ENCODE measurements at regions not wholly inside any gene's neighbourhood (a gene's known extent, or its start where the extent isn't known, plus 50 kb on each side); places are given as distances from the start of the nearest gene placed in this dataset.

- H3F3A ChIP-seq (ENCODE audit: insufficient read depth, low read length) = no peaks in the 10 kb centered on the region
- no peak overlapping the region for H3K27ac ChIP-seq (ENCODE audit: low read depth, low read length, poor library complexity, severe bottlenecking)
- no peak overlapping the region for H2AFZ ChIP-seq (ENCODE audit: low read length)
- no peak overlapping the region for H3K9ac ChIP-seq (ENCODE audit: low read length)
- H3K4me3 ChIP-seq (ENCODE audit: low read depth, low read length, poor library complexity, severe bottlenecking) = no peak overlapping the region
- H3K4me1 ChIP-seq (ENCODE audit: insufficient read depth, low read length, severe bottlenecking) = no peaks in the 10 kb centered on the region
- H3K9me3 ChIP-seq (ENCODE audit: low read length) = no peaks in the 10 kb centered on the region
- no peaks in the 10 kb centered on the region for H3K79me2 ChIP-seq (ENCODE audit: insufficient read depth, low read length)
- H3K27me3 ChIP-seq (ENCODE audit: insufficient read depth, low read length) = no peaks in the 10 kb centered on the region; the same call in 1 of the 2 replicates
- no peaks in the 10 kb centered on the region for H4K20me1 ChIP-seq (ENCODE audit: insufficient read depth, low read length)
- H3K9me2 ChIP-seq (ENCODE audit: low read depth, low read length) = no peaks in the 10 kb centered on the region
- no peak overlapping the region for H3K4me2 ChIP-seq (ENCODE audit: low read length)
- H3K36me3 ChIP-seq (ENCODE audit: insufficient read depth, low read length) = no peaks in the 10 kb centered on the region
- TF ChIP-seq EZH2 (IDR thresholded peaks at IDR 0.05; ENCODE audit: borderline replicate concordance, low read length) = no peak
- TF ChIP-seq CTCF (IDR thresholded peaks at IDR 0.05; ENCODE audit: low read length) = no peak
Measured at GRCh38 chr16:9205661-9206060, 114.2 kb downstream of the HAPSTR1 start.

- Histone ChIP-seq H3K4me2 (ENCODE audit: low read length) (no peak overlapping the region), H3K27me3 (ENCODE audit: insufficient read depth, low read length) (no peaks in the 10 kb centered on the region; the same call in 1 of the 2 replicates), H3K79me2 (ENCODE audit: insufficient read depth, low read length) (no peaks in the 10 kb centered on the region), H3K36me3 (ENCODE audit: insufficient read depth, low read length) (no peaks in the 10 kb centered on the region), H3K4me3 (ENCODE audit: low read depth, low read length, poor library complexity, severe bottlenecking) (no peak overlapping the region), H3K9ac (ENCODE audit: low read length) (no peak overlapping the region), H3K4me1 (ENCODE audit: insufficient read depth, low read length, severe bottlenecking) (no peaks in the 10 kb centered on the region), H3F3A (ENCODE audit: insufficient read depth, low read length) (no peaks in the 10 kb centered on the region), H3K9me3 (ENCODE audit: low read length) (no peaks in the 10 kb centered on the region), H3K9me2 (ENCODE audit: low read depth, low read length) (no peaks in the 10 kb centered on the region), H2AFZ (ENCODE audit: low read length) (no peak overlapping the region), H4K20me1 (ENCODE audit: insufficient read depth, low read length) (no peaks in the 10 kb centered on the region), H3K27ac (ENCODE audit: low read depth, low read length, poor library complexity, severe bottlenecking) (no peak overlapping the region)
- TF ChIP-seq EZH2 (IDR thresholded peaks at IDR 0.05; ENCODE audit: borderline replicate concordance, low read length) = no peak
- no peak for TF ChIP-seq CTCF (IDR thresholded peaks at IDR 0.05; ENCODE audit: low read length)
Measured at GRCh38 chr16:9206156-9206555, 114.7 kb downstream of the HAPSTR1 start.

GRCh38 chr16:9212621-9213020 is 121.2 kb downstream of the HAPSTR1 start:
- TF ChIP-seq CTCF (IDR thresholded peaks at IDR 0.05; ENCODE audit: low read length) (no peak), EZH2 (IDR thresholded peaks at IDR 0.05; ENCODE audit: borderline replicate concordance, low read length) (no peak)
- Histone ChIP-seq H3K36me3 (ENCODE audit: insufficient read depth, low read length) (no peaks in the 10 kb centered on the region), H3K27ac (ENCODE audit: low read depth, low read length, poor library complexity, severe bottlenecking) (no peak overlapping the region), H3K9me2 (ENCODE audit: low read depth, low read length) (no peaks in the 10 kb centered on the region), H3K79me2 (ENCODE audit: insufficient read depth, low read length) (no peaks in the 10 kb centered on the region), H3F3A (ENCODE audit: insufficient read depth, low read length) (no peaks in the 10 kb centered on the region), H3K27me3 (ENCODE audit: insufficient read depth, low read length) (no peaks in the 10 kb centered on the region), H3K9ac (ENCODE audit: low read length) (no peak overlapping the region), H3K4me1 (ENCODE audit: insufficient read depth, low read length, severe bottlenecking) (no peaks in the 10 kb centered on the region), H3K4me3 (ENCODE audit: low read depth, low read length, poor library complexity, severe bottlenecking) (no peak overlapping the region), H3K9me3 (ENCODE audit: low read length) (no peaks in the 10 kb centered on the region), H4K20me1 (ENCODE audit: insufficient read depth, low read length) (no peaks in the 10 kb centered on the region), H2AFZ (ENCODE audit: low read length) (no peak overlapping the region), H3K4me2 (ENCODE audit: low read length) (no peak overlapping the region)

Measured in OCI-LY1 (cell line).